HG02870 (cell line): ENCODE measurements at regions not wholly inside any gene's neighbourhood (a gene's known extent, or its start where the extent isn't known, plus 50 kb on each side); places are given as distances from the start of the nearest gene placed in this dataset.
"Not testable (repeated sequence)": the region's sequence is repeated elsewhere in the genome, so short reads cannot be mapped to it uniquely, and the experiment has no call there.

Experiments
- ATAC-seq: cut with Tn5 transposase; IDR thresholded peaks from one replicate; pipeline ENCODE4 v1.9.1; 2021; ENCODE audit warnings: mild to moderate bottlenecking, moderate library complexity; ENCODE audit not compliant: unreplicated experiment

GRCh38 chr2:236369661-236370062 lies 105.5 kb upstream of the ASB18 start:
- ATAC-seq, result no peak

- ATAC-seq, result no peak
These were observed 106.7 kb upstream of the ASB18 start for GRCh38 chr2:236370847-236371409.

- ATAC-seq, result no peak
These were observed 111.8 kb upstream of the ASB18 start for GRCh38 chr2:236375973-236376476.

GRCh38 chr2:236376566-236377244 lies 112.5 kb upstream of the ASB18 start:
- no peak for ATAC-seq

- no peak for ATAC-seq
These were observed 115.9 kb upstream of the ASB18 start for GRCh38 chr2:236380051-236380612.

- not testable (repeated sequence) for ATAC-seq
These were observed 117.0 kb upstream of the ASB18 start for GRCh38 chr2:236381253-236381652.

- not testable (repeated sequence) for ATAC-seq
These were observed 125.3 kb upstream of the ASB18 start for GRCh38 chr2:236389284-236390216.

GRCh38 chr2:236393101-236393500 lies 128.9 kb upstream of the ASB18 start:
- ATAC-seq, result no peak

- ATAC-seq, result no peak
These were observed 129.4 kb upstream of the ASB18 start for GRCh38 chr2:236393581-236393980.

GRCh38 chr2:236394571-236394970 lies 130.4 kb upstream of the ASB18 start:
- no peak for ATAC-seq

- ATAC-seq, result no peak
These were observed 130.9 kb upstream of the ASB18 start for GRCh38 chr2:236395067-236395466.

GRCh38 chr2:236396818-236397350 lies 132.7 kb upstream of the ASB18 start:
- no peak for ATAC-seq

GRCh38 chr2:236397681-236398080 lies 133.5 kb upstream of the ASB18 start:
- no peak for ATAC-seq

- ATAC-seq, result no peak
These were observed 135.2 kb upstream of the ASB18 start for GRCh38 chr2:236399409-236399808.

GRCh38 chr2:236400046-236400574 lies 135.9 kb upstream of the ASB18 start:
- no peak for ATAC-seq

- no peak for ATAC-seq
These were observed 136.6 kb upstream of the ASB18 start for GRCh38 chr2:236400594-236401360.

- ATAC-seq, result no peak
These were observed 138.0 kb upstream of the ASB18 start for GRCh38 chr2:236402033-236402790.

GRCh38 chr2:236403125-236403524 lies 138.9 kb upstream of the ASB18 start:
- ATAC-seq, result no peak

GRCh38 chr2:236403811-236404210 lies 139.6 kb upstream of the ASB18 start:
- no peak for ATAC-seq
